GM21423 (cell line): ENCODE measurements at regions not wholly inside any gene's neighbourhood (a gene's known extent, or its start where the extent isn't known, plus 50 kb on each side); places are given as distances from the start of the nearest gene placed in this dataset.

Source experiments
- ATAC-seq: cut with Tn5 transposase; IDR thresholded peaks from one replicate; pipeline ENCODE4 v1.9.1; 2021; ENCODE audit warnings: mild to moderate bottlenecking, moderate library complexity; ENCODE audit not compliant: unreplicated experiment

DNA sequence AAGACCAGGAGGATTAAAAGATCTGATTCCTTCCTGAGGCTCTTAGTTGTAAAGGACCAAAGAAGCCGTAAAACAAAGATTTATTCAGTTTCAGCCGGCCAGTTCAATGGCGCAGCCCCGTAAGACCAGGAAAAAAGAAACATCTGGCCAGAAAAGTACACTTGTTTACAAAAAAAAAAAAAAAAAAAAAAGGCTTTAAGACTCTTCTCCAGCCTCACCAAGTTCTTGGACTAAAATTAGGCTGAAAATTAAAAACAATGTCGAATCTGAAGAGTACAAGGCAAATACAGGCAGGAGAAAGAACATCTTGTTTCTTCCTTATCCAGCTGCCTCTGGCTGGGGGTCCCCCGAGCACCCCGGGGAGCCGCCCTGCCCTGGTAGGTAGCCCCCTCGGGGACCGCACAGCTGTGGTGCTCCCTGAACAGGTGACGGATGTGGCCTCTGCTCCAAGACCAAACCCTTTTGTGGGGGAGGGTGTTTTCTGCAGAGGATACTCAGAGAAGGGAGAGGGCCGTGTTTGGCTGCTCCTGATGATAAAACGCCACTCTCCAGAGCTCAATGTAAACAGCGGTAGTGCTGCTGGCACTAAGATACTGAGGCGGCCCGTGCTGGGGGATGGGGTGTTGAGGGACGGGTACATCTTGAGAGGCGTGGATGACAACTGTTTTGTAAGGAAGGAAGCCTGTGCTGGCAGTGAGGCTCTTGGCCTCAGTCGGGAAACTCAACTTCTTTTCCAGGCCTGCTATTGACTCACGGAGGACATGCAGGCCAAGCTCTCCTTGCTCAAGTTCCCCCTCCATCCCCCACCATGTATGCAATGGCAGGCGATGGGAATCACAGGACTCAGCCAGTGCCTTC is 201.0 kb upstream of the DIO3 start:
- no peak for ATAC-seq

DNA sequence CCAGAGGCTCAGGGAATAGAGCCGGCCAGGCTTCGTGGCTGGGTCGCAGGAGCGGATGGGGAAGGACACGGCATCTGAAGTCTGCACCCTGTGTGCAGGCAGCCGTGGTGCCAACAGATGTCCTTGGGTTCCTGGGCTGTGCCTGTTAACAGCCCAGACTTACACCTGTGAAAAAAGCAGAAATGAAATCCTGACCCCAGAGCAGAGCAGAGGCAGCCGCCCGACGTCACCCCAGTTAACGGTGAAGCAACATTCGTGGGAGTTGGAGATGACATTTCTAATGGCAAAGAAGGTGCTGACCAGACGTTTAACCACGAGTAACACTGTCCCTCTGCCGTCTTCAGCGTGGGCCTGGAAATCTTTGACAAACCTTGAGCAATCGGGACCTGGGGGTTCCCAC is 200.3 kb upstream of the DIO3 start:
- no peak for ATAC-seq

DNA sequence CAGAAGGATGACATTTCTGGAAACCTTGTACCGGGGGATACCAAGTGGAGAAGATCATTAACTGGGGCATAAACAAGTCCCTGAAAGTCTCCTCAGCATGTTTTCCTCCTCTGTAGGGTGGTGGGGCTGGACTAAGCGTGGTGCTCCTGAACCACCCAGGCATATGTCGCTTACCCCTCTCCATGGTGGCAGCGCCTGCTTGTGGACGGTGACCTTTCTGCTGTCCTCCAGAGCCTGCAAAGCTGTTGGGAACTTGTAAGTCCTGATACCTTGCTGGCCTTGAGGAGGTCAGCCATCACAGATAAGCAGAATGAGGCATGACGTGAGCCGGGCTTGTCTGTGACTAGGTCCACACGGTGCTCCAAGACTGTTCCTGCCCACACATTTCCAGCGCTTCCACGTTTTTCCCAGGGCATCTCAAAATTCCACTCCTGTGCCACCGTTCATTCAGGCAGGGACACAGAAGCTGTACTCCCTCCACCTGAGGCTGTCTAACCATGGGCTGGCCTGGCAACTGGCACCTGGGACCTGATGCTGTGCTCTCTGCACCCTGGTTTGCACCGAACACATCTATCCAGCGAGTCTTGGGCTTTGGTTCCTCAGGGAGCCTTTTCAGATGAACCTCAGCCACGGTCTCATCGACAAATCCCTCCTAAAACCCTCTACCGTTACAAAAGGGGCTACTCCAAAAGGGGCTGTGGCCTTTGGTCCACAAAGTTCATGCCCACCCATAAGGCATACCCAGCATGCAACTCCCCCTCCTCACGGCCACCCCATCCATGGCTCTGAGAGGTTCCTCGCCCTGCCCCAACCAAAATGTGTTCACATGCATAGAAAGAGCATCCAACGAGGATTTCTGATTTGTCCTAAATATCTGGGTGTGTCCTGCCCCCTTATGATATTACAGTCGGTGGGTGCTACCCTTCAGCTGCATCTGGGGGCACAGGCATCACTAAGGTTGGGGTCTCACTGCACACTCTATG is 199.6 kb upstream of the DIO3 start:
- ATAC-seq: no peak

DNA sequence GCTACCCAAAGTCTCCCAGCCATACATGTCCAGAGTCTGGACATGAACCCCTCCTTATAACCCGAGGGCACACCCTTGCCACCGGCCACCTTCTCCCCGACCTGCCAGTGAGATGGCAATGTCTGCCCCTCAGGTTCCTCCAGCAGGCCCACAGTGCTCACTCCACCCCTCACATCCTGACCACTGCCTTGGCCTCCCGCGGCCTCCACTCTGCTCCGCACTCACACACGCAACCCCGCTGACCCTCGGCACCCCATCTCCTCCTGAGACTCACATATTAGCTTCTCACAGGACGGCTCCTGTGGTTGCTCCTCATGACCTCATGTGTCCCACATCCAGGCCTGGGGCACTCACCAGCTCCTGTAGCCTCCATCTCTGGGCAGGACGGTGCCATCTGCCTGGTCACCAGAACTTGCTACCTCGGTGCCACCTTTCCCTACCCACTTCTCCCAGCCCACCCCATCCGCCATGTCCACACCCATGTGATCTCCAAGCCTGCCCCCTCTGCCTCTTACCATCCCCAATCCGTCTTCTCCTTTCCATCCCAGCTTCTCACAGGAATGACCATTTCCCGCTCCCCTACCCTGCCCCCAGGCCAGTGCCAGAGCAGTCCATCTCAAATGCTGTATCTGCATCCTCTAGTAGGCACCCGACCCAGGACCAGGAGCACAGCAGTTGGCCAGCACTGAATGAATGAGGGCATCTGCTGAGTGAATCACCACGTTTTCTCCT is 198.6 kb upstream of the DIO3 start:
- no peak for ATAC-seq

DNA sequence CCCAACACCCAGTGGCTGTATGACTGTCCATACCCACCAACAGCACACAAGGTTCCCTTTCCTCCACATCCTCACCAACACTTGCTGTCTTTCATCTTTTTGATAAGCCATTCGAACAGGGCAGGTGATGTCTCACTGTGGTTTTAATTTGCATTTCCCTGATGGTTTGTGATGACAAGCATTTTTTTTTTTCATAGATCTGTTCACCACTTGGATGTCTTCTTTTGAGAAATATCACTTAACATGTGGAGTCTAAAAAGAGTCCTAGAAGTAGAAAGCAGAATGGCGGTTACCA is 198.1 kb upstream of the DIO3 start:
- no peak for ATAC-seq

DNA sequence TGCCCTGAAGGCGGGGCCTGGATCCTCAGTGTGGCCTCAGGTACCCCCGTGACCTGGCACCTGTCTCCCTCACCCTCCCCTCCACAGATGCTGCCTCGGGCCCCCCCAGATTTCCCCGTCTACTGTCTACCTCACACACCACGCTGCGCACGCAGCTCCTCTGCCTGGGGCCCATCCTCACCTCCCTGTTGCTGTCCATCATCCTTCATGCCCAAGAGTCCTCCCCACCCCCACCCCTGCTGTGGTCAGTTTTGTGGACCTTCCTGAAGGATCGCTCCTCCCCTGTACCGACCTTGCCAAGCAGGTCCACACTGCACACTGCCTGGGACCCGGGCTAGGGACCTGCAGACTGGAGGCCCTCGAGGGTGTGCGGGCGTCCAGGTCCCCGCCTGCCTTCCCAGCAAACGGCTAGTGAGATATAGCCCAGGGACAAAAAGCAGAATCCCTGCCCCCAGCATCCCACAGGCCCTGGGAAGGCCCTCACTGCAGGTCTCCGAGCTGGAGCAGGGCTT is 197.4 kb upstream of the DIO3 start:
- ATAC-seq: no peak

DNA sequence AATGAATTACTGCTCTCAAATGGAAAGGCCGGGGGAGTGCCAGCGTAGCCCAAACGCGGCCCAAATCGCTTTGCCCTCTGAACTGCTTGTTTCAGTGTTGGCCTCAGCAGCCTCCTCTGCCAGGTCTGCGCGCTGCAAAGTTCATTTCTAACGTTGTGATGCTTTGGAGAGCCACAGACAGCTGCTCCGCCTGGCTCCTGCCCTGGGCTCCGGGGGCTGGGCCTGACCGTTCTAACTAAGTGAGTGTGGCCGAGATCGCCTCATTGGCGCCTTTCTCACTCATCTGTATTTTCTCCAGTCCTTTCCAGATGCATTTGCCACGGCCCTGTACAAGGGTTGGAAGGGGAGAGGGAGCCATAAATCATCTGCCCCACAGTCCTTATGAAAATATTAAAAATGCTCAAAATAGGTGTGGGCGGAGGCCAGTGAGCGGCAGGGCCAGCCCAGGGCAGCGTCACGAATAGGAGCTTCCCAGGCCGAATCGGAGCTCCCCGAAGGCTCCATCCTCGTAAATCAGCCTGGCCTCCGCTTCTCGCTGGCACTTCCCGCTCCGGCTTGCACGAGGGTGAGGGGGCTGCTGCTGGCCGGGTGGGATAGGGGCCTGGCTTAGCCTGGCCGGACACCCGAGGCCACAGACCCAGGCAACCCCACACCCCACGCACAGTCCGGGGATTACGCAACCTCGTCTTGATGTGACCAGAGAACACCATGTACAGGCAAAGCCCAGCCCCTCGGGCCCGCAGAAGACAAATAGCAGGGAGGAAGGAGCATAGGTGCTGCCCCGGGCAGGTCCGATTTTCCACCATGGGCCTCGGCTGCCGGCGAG is 196.6 kb upstream of the DIO3 start:
- ATAC-seq: no peak

DNA sequence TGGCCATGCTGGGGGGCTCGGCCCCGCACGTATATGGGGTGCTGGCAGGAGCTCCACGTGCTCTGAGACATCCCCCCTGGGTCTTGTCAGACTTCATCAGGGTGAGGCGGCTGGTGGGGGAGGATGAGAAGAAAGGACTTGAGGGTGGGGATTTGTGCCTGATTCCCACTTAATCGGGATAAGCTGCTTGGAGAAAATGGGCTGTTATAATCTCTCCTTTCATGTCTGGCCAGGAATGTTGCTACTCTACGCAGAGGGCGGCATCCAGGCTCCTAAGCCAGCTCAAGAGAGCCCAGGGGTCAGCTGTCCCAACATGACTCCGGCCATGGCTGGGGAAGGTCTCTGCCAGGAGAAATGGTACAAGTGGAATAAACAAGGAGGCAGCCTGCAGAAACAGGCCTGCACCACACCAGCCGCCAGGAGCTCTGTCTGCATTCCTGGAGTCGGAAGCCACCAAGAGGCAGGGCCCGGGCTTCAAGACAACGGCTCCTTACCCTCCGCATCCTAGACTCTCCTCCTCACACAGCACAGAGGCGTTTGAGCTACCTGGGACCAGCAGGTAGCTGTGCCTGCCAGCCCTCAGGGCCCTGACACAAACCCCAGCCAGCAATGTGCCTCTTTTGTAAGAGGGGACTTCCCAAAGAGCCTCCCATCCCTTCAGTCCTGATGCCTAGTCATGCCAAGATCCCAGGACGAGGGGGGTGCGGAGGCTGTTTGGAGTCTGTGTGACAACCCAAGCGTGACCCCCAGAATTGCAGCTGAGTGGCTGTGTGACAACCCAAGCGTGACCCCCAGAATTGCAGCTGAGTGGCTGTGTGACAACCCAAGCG is 195.8 kb upstream of the DIO3 start:
- no peak for ATAC-seq

DNA sequence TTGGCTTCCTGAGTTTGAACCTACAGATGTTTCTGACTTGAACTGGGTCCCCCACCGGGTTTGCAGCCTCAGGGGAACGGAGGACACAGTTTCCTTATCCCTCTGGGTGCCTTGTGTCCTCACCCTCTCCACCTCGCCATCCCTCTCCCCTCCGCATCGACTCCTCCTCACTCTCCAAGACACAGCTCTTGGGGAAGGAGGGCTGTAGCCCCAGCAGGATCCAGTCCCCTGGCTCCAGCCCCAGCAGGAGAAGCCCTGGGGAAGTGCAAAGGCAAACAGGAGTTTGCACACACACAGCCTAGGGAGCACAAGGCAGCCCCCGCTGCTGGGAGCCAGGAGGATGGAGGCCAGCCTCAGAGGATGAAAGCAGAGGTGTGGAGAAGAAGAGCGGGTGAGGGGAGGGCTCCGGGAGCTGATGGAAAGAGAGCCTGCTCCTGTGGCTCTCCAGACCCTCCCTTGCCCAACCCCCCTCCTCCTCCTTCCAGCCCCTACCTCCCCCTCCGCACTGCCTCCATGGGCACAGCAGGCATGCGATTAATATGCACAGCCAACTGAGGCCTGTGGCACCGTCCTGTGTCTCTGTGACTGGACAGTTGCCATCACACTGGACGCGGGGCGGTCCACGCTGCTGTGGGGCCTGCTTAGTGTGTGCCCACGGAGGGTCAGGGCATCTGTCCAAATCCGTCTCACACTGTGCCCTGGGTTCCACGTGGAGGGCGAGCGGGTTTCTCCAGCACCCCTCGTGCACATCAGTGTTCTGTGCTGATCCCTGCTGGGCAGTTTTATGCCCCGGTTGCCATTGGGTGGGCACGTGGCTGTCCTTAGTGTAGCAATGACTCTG is 193.7 kb upstream of the DIO3 start:
- ATAC-seq: no peak

DNA sequence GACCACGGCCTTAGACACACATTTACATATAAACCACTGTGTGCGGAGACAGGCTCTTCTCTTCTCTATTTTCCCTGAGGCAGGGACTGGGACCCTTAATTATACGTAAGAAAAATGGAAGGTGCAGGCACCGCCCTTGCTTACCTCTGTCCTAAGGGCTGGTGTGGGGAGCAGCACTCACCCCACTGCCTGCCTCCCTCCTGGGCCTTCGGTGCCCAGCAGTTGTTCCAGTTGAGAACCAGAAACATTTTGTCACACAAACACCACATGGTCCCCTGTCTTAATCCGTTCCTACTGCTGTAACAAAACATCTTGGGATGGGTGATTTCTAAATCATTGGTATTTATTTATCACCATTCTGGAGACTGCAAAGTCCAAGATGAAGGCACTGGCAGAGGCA is 192.7 kb upstream of the DIO3 start:
- ATAC-seq: no peak

DNA sequence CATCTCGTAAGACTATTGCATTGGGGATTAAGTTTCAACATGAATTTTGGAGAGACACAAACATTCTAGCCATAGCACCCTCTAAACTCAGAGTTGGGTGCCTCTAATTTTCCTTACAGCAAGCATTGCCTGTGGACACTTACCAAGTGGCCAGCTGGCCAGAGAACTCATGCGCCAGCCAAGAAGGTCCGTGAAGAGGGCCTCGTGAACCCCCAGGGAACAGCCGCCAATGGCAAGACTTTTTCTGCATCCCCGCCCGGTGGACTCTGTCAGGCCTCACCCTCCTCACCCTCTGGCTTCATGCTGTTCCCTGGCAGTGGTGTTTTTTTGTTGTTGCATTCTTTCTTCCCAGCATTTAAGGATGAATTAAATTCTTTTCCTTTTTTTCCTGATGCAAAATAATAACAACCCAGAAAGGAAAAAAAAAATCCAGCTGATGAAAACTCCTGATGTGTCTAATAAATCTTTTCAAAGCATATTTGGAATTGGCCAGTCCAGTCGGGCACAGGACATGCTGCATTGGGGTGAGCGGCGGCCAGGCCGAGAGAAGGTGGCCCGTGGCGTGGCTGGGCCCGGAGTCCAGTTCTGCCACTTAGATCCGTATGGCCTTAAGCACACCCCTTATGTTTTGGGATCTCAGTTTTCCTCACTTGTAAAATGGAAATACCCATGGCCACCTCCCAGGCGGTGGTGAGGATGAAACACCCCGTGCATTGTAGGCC is 191.9 kb upstream of the DIO3 start:
- no peak for ATAC-seq

DNA sequence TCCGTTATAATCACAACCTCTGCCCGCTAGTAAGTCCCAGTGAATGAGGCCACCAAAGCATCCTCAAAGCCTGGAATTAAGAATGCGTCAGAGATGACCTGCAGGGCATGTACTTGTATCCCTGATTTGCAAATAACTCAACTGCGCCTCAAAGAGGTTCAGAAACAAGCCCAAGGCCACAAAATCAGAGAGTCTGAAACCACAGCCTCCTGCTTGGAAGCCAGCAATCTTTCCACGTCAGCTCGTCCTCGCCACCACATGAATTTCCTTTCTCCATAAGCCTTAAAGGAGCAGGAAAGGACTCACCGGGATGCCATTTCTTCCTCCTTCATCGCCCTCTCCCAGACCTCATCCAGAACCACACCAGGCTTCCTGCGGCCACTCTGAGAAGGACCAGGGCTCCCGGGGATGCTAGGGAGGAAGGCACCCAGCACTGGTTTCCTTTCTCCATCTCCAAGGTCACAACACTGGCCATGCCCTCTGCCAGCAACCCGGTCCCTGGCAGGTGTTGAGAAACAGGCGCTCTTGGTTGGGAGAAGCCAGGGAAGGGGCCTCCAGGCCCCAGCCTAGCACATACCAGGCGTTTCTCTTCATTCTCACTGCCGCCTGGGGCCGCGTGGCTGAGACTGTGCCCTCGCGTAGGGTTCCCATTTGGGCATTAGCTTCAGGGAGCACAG is 191.2 kb upstream of the DIO3 start:
- no peak for ATAC-seq

DNA sequence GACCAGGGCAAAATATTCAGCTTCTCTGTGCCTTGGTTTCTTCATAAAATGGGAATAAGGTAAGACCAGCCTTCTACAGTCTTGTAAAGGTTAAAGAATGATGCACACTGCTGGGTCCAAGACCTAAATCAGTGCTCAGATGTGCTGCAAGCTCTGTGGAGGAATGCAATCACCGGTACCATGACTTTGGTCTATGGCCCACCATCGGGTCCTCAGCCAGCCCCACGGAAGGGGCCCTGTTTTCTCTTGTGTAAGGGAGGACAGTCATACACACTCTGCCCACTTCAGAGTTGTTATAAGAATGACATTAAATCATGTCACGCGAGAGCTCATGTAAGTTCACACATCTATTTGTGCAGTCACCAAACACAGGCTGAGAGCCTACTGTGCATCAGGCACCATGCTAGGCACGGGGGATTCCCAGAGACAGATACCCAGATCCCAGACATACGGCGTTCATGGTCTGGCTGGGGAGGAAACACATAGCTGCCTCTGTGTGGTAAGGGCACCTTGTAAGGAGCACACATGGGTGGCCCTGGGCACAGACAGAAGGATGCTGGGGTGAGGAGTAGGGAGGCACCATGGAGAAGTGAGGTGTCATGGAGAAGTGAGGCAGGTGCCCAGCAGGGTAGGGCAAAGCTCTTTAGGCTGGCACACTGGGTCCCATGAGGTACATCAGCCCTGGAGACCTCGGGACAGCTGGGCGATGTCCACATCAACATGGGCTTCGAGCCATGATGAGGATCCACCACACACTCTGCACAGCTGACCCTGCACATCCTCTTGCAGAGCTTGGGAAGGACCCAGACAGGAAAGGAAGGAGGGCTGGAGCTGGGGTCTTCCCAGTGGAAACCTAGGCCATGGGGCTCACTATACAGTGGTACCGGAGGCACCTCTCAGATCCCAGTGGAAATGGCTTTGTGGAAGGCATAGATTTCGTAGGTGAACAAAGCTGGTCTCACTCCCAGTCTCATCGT is 190.4 kb upstream of the DIO3 start:
- ATAC-seq: no peak

DNA sequence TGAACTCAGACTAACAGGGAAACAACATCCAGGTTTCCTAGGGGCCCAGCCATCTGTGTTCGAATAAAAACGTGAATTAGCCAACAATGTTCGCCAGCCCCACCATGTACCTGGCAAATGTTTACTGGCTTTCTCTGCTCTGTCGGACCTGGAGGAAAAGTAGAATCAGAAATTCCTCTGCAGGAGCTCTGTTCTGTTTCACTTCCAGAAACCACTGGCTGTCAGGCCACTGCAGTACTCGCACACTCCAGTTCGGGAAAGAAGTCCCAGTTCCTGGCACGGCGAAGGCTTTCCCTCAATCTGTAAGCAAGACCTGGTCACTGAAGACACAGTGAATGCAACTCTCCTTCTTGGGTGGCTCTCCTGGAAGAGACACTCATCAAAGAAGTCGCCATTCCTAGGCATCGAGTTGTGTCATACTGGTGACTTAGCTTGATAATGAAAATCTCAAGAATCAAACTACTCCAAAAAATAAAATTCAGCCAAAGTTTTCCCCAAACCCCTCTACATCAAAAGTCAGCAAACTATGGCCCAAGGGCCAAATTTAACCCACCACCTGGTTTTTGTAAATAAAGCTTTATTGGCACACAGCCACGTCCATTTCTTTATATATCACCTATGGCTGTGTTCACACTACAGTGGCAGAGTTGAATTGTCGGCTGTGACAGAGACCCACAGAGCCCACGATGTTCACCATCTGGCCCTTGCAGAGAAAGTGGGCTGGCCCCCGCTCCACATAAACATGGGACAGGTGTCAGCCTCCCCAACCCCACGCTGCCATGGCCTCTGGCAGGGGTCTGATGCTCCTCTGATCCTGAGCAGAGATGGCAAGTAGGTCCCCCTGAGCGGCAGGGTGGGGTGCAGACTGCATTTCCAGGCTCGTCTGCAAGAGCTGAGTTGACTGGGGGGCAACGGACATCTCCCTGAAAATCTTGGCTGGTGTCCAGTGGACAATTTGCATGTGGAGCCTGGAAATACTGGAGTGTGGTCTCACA is 189.2 kb upstream of the DIO3 start:
- ATAC-seq: no peak
